Muscle layer of duodenum (tissue), 2 donors: ENCODE measurements at regions not wholly inside any gene's neighbourhood (a gene's known extent, or its start where the extent isn't known, plus 50 kb on each side); places are given as distances from the start of the nearest gene placed in this dataset.

Source experiments
- H3K27ac ChIP-seq: one replicate; pipeline ENCODE4 v1.7.0; 2013; ENCODE audit warnings: mild to moderate bottlenecking, low read length
- H3K27me3 ChIP-seq: one replicate; pipeline ENCODE4 v1.7.0; 2013; ENCODE audit warnings: low read depth, mild to moderate bottlenecking, control low read depth, low read length
- H3K36me3 ChIP-seq, 2 donors: one replicate each; pipeline ENCODE4 v1.7.0; 2013; ENCODE audit warnings: low read length in 2 of 2, control low read depth in 1 of 2, mild to moderate bottlenecking in 1 of 2; ENCODE audit not compliant: insufficient read depth in 2 of 2, control insufficient read depth in 1 of 2
- H3K4me1 ChIP-seq, 2 donors: one replicate each; pipeline ENCODE4 v1.7.0; 2013; ENCODE audit warnings: low read length in 2 of 2, mild to moderate bottlenecking in 2 of 2, control low read depth in 1 of 2, moderate library complexity in 1 of 2; ENCODE audit not compliant: insufficient read depth in 2 of 2, control insufficient read depth in 1 of 2
- H3K4me3 ChIP-seq, 2 donors: one replicate each; pipeline ENCODE4 v1.7.0; 2013; ENCODE audit warnings: low read length in 2 of 2, low read depth in 1 of 2, mild to moderate bottlenecking in 1 of 2
- H3K9me3 ChIP-seq, 2 donors: one replicate each; pipeline ENCODE4 v1.7.0; 2013; ENCODE audit warnings: low read length in 2 of 2, control low read depth in 1 of 2, mild to moderate bottlenecking in 1 of 2; ENCODE audit not compliant: control insufficient read depth in 1 of 2
- donor health status: healthy.

GRCh38 chr3:124602980-124603627 lies 127.1 kb upstream of the UMPS start:
- Histone ChIP-seq H3K4me1 (peaks cover 5 to 6% of the 10 kb centered on the region in 2 donors), H3K36me3 (no peaks in the 10 kb centered on the region), H3K27ac (no peak overlapping the region), H3K4me3 (no peak overlapping the region), H3K27me3 (no peaks in the 10 kb centered on the region), H3K9me3 (no peaks in the 10 kb centered on the region)

GRCh38 chr3:124605781-124606579 lies 124.3 kb upstream of the UMPS start:
- H3K27ac ChIP-seq, result no peak overlapping the region
- no peak overlapping the region for H3K4me3 ChIP-seq
- H3K27me3 ChIP-seq, result no peaks in the 10 kb centered on the region
- H3K36me3 ChIP-seq, result no peaks in the 10 kb centered on the region
- H3K9me3 ChIP-seq, result no peaks in the 10 kb centered on the region
- peaks cover 0 to 4% of the 10 kb centered on the region in 2 donors for H3K4me1 ChIP-seq

GRCh38 chr3:124607163-124607562 lies 123.1 kb upstream of the UMPS start:
- H3K4me1 ChIP-seq, result no peaks in the 10 kb centered on the region
- no peak overlapping the region for H3K27ac ChIP-seq
- no peaks in the 10 kb centered on the region for H3K27me3 ChIP-seq
- H3K36me3 ChIP-seq, result no peaks in the 10 kb centered on the region
- H3K9me3 ChIP-seq, result no peaks in the 10 kb centered on the region
- H3K4me3 ChIP-seq, result no peak overlapping the region

- Histone ChIP-seq H3K9me3 (no peaks in the 10 kb centered on the region), H3K4me1 (no peaks in the 10 kb centered on the region), H3K27me3 (no peaks in the 10 kb centered on the region), H3K36me3 (no peaks in the 10 kb centered on the region), H3K4me3 (no peak overlapping the region), H3K27ac (no peak overlapping the region)
Observed at GRCh38 chr3:124609402-124609801, 120.8 kb upstream of the UMPS start.

GRCh38 chr3:124610130-124610529 lies 120.1 kb upstream of the UMPS start:
- Histone ChIP-seq H3K27me3 (no peaks in the 10 kb centered on the region), H3K9me3 (no peaks in the 10 kb centered on the region), H3K27ac (no peak overlapping the region), H3K4me3 (no peak overlapping the region), H3K4me1 (no peaks in the 10 kb centered on the region), H3K36me3 (no peaks in the 10 kb centered on the region)

- no peaks in the 10 kb centered on the region for H3K27me3 ChIP-seq
- H3K4me1 ChIP-seq, result no peaks in the 10 kb centered on the region
- no peak overlapping the region for H3K4me3 ChIP-seq
- no peaks in the 10 kb centered on the region for H3K9me3 ChIP-seq
- no peaks in the 10 kb centered on the region for H3K36me3 ChIP-seq
- H3K27ac ChIP-seq, result no peak overlapping the region
Observed at GRCh38 chr3:124611520-124611919, 118.7 kb upstream of the UMPS start.

GRCh38 chr3:124615896-124616543 lies 114.2 kb upstream of the UMPS start:
- Histone ChIP-seq H3K36me3 (no peaks in the 10 kb centered on the region), H3K9me3 (no peaks in the 10 kb centered on the region), H3K27ac (no peak overlapping the region), H3K4me3 (no peak overlapping the region), H3K27me3 (no peaks in the 10 kb centered on the region), H3K4me1 (peaks cover 3 to 8% of the 10 kb centered on the region in 2 donors)

- no peaks in the 10 kb centered on the region for H3K36me3 ChIP-seq
- peaks cover 3 to 8% of the 10 kb centered on the region in 2 donors for H3K4me1 ChIP-seq
- no peaks in the 10 kb centered on the region for H3K27me3 ChIP-seq
- no peak overlapping the region for H3K27ac ChIP-seq
- no peaks in the 10 kb centered on the region for H3K9me3 ChIP-seq
- H3K4me3 ChIP-seq, result no peak overlapping the region
Observed at GRCh38 chr3:124617177-124617576, 113.1 kb upstream of the UMPS start.

- Histone ChIP-seq H3K27me3 (no peaks in the 10 kb centered on the region), H3K4me3 (no peak overlapping the region), H3K36me3 (no peaks in the 10 kb centered on the region), H3K27ac (no peak overlapping the region), H3K4me1 (peaks cover 3 to 8% of the 10 kb centered on the region in 2 donors), H3K9me3 (no peaks in the 10 kb centered on the region)
Observed at GRCh38 chr3:124619887-124620599, 110.2 kb upstream of the UMPS start.

- Histone ChIP-seq H3K9me3 (no peaks in the 10 kb centered on the region), H3K4me1 (peaks cover 3 to 8% of the 10 kb centered on the region in 2 donors), H3K36me3 (no peaks in the 10 kb centered on the region), H3K4me3 (no peak overlapping the region), H3K27me3 (no peaks in the 10 kb centered on the region), H3K27ac (no peak overlapping the region)
Observed at GRCh38 chr3:124620600-124621063, 109.6 kb upstream of the UMPS start.

- Histone ChIP-seq H3K27me3 (no peaks in the 10 kb centered on the region), H3K27ac (no peak overlapping the region), H3K4me1 (peaks cover 3 to 8% of the 10 kb centered on the region in 2 donors), H3K36me3 (no peaks in the 10 kb centered on the region), H3K4me3 (no peak overlapping the region), H3K9me3 (no peaks in the 10 kb centered on the region)
Observed at GRCh38 chr3:124621498-124621897, 108.8 kb upstream of the UMPS start.
